GM19023 (cell line): ENCODE measurements at regions not wholly inside any gene's neighbourhood (a gene's known extent, or its start where the extent isn't known, plus 50 kb on each side); places are given as distances from the start of the nearest gene placed in this dataset.
"Not testable (repeated sequence)": the region's sequence is repeated elsewhere in the genome, so short reads cannot be mapped to it uniquely, and the experiment has no call there.

Experiments
- ATAC-seq: cut with Tn5 transposase; IDR thresholded peaks from one replicate; pipeline ENCODE4 v1.9.1; 2021; ENCODE audit warnings: mild to moderate bottlenecking, moderate library complexity; ENCODE audit not compliant: unreplicated experiment

- no peak for ATAC-seq
These were observed 174.6 kb upstream of the TBX3 start for GRCh38 chr12:114858388-114859146.

- no peak for ATAC-seq
These were observed 171.7 kb upstream of the TBX3 start for GRCh38 chr12:114855678-114856077.

GRCh38 chr12:114852976-114853529, 169.1 kb upstream of the TBX3 start:
- ATAC-seq, result no peak

- no peak for ATAC-seq
These were observed 168.0 kb upstream of the TBX3 start for GRCh38 chr12:114851981-114852380.

GRCh38 chr12:114850661-114851275, 166.8 kb upstream of the TBX3 start:
- no peak for ATAC-seq

GRCh38 chr12:114848666-114849065, 164.7 kb upstream of the TBX3 start:
- ATAC-seq, result no peak

- no peak for ATAC-seq
These were observed 163.6 kb upstream of the TBX3 start for GRCh38 chr12:114847441-114848035.

- no peak for ATAC-seq
These were observed 162.8 kb upstream of the TBX3 start for GRCh38 chr12:114846771-114847170.

GRCh38 chr12:114841557-114842251, 157.7 kb upstream of the TBX3 start:
- no peak for ATAC-seq

GRCh38 chr12:114838480-114838879, 154.5 kb upstream of the TBX3 start:
- no peak for ATAC-seq

- ATAC-seq, result no peak
These were observed 152.6 kb upstream of the TBX3 start for GRCh38 chr12:114836609-114837008.

GRCh38 chr12:114835031-114835430, 151.1 kb upstream of the TBX3 start:
- no peak for ATAC-seq

GRCh38 chr12:114834621-114835020, 150.6 kb upstream of the TBX3 start:
- no peak for ATAC-seq

- ATAC-seq, result no peak
These were observed 145.9 kb upstream of the TBX3 start for GRCh38 chr12:114829833-114830232.

GRCh38 chr12:114829244-114829643, 145.3 kb upstream of the TBX3 start:
- ATAC-seq, result not testable (repeated sequence)

GRCh38 chr12:114827461-114827860, 143.5 kb upstream of the TBX3 start:
- ATAC-seq, result no peak

GRCh38 chr12:114826244-114826643, 142.3 kb upstream of the TBX3 start:
- ATAC-seq, result no peak

- no peak for ATAC-seq
These were observed 139.7 kb upstream of the TBX3 start for GRCh38 chr12:114823724-114824123.

GRCh38 chr12:114821570-114821969, 137.6 kb upstream of the TBX3 start:
- ATAC-seq, result no peak

- no peak for ATAC-seq
These were observed 136.8 kb upstream of the TBX3 start for GRCh38 chr12:114820796-114821195.
